IPS-NIHi11 (cell line): ENCODE measurements at regions not wholly inside any gene's neighbourhood (a gene's known extent, or its start where the extent isn't known, plus 50 kb on each side); places are given as distances from the start of the nearest gene placed in this dataset.
"Not testable (repeated sequence)": the region's sequence is repeated elsewhere in the genome, so short reads cannot be mapped to it uniquely, and the experiment has no call there.

Experiments used
- DNase-seq: peaks from one replicate; pipeline ENCODE4 v3.0.0; 2012; ENCODE audit warnings: mixed read lengths, low spot score

DNA sequence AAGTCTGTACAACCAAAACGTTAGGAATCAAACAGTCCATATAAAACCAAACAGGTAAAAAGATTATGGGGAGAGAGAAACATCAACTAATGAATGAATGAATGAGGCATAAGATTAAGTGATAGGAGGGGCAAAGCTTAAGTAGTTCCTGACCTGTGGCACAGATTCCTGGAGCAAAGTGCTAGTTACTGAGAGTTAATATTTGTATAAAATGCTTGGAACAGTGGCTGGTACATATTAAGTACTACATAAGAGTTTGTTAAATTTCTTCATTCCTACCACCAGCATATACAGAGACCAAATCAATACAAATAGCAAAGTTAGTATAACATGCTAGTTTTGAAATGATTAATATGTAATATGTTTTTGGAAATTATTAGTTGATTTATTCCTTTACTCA lies 363.7 kb downstream of the ADAM29 start:
- DNase-seq: no peak

GRCh38 chr4:175282407-175282806 lies 364.2 kb downstream of the ADAM29 start:
- no peak for DNase-seq

GRCh38 chr4:175290401-175290800 lies 372.2 kb downstream of the ADAM29 start:
- no peak for DNase-seq

DNA sequence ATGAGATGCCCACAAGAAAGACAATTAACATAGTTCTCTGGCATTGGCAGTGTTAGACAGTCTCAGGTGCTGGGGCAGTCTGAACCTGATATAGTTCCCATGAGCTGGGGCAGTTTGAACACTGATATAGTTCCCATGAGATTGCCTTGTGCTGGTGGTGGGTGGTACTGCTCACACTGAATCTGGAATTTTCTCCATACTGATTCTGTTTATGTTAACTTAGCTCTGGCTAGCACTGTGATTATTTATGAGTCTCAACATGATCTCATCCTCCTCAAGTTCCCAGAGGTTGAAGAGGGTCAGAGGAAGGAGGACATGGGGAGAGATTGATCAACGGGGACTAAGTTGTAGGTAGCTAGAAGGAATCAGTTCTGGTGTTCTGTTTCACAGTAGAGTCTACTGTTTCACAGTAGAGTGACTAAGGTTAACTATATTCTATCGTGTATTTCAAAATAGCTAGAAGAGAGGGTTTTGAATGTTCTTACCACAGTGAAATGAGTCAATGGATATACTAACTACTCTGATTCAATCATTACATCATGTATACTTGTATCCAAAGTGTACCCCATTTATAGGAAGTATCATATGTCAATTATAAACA lies 379.9 kb downstream of the ADAM29 start:
- DNase-seq: no peak

- DNase-seq: no peak
Measured at GRCh38 chr4:175306436-175306835, 388.3 kb downstream of the ADAM29 start.

GRCh38 chr4:175307326-175307725 lies 389.2 kb downstream of the ADAM29 start:
- DNase-seq: no peak

DNA sequence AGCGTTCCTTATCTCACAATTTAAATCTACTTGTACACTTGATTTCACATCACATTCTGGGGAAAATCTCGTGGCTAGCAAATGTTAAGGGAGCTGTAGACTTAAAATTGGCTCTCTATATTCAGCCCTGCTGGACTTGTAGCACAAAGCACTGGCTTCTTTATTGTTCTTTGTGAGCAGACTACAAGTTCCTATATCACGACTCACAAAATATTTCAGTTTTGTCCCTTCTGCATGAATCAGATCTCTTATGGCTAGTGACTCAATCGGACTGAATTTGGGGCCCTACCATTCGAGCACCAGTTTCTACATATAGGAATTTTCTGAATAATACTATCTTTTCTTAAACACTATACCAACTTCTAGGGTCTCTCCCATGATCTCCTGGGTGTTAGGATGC lies 390.1 kb downstream of the ADAM29 start:
- DNase-seq: no peak

- DNase-seq: no peak
Measured at GRCh38 chr4:175309041-175309440, 390.9 kb downstream of the ADAM29 start.

GRCh38 chr4:175325230-175325629 lies 407.1 kb downstream of the ADAM29 start:
- no peak for DNase-seq

DNA sequence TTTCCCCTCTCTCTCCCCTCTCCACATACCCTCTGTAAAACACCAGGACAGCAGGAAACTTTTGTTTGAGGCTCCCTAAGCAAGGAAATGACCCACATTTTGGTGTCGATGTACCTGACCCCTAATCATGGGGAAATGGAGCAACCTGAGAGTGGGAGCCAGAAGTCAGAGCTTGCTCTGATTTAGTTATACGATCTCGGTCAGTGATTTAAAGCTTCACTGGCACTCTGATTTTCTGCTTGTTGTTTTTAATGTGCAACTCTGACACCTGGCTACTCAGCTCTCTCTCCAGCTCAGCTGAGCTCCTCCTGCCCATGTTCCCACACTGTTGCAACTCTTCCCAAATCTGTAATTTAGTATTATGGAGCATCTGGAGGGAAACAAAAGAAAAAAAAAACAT lies 408.6 kb downstream of the ADAM29 start:
- DNase-seq: no peak

DNA sequence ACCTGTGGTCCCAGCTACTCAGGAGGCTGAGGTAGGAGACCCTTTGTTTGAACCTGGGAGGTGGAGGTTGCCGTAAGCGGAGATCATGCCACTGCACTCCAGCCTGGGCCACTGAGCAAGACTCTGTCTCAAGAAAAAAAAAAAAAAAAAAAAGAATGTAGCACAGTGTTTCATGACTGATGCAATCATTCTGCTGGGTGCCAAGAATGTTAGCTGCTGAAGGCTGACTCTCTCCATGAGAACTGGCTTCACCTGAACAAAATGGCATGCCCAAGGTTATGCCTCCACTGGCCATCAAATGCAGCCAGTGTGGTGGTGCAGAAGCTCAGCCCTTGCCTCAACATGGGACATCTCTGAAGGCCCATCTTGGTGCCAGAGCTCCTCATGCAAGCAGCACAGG lies 412.1 kb downstream of the ADAM29 start:
- DNase-seq: no peak

- DNase-seq: no peak
Measured at GRCh38 chr4:175330652-175331051, 412.5 kb downstream of the ADAM29 start.

GRCh38 chr4:175335331-175335730 lies 417.2 kb downstream of the ADAM29 start:
- no peak for DNase-seq

- DNase-seq: not testable (repeated sequence)
Measured at GRCh38 chr4:175336570-175336969, 418.4 kb downstream of the ADAM29 start.

- DNase-seq: no peak
Measured at GRCh38 chr4:175339100-175339707, 421.0 kb downstream of the ADAM29 start.

GRCh38 chr4:175341203-175341755 lies 423.1 kb downstream of the ADAM29 start:
- DNase-seq: no peak

DNA sequence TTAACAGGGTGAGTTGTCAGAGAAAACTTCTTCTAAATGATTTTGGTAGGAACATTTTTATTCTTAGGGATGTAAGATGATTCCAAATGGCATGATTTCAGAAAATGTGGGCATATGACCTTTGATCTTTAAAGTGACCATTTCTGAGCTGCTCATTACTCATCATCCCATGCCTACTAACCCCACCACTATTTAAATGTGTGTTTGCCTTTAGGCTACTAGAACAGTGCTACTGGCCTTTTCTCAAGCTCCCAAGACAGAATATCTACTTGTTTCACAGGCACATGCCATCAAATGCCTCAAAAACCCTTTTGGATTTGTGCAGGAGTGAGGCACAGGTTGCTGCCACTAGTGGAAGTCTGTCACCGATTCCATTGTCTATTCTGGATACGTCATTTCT lies 428.2 kb downstream of the ADAM29 start:
- DNase-seq: no peak

DNA sequence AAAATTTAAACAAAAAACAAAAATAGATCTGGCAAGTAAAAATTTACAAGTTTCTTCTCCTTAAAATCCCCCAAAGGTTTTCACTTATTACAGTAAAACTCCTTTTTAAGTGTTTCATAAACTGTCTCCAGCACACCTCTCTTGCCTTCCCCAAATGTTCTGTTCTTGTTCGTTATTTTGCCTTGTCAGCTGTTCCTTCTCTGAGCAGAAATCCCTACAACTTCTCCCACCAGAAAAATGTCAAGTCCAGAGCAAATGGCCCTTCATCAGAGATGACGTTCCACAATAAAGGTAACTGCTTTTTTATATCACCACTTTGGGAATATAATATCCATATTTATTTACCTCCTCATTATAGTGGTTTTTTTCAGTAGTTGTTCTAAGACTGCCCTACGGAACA lies 432.1 kb downstream of the ADAM29 start:
- DNase-seq: no peak

- DNase-seq: no peak
Measured at GRCh38 chr4:175351473-175351872, 433.3 kb downstream of the ADAM29 start.

- no peak for DNase-seq
Measured at GRCh38 chr4:175369087-175369486, 443.0 kb downstream of the GPM6A start.

- DNase-seq: no peak
Measured at GRCh38 chr4:175371091-175371490, 441.0 kb downstream of the GPM6A start.

- DNase-seq: no peak
Measured at GRCh38 chr4:175373031-175373430, 439.0 kb downstream of the GPM6A start.

DNA sequence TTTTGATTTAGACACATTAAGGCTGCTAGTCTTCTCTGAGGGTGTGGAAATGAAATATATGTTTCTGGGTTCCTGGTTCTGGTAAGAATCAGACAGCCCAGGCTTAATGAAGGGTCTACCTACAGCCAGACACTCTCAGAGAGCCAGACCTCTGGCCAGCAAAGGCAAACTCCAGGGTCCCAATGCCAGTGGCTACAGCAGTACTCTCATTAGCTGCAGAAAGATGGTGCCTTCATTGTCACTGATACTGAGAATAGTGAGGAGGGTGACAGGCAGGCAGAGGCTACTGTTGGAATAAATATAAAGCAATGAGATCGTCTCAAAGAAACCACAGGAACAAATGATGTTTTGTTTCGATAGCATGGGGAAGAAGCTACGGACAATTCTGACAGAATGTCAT lies 437.6 kb downstream of the GPM6A start:
- no peak for DNase-seq
